ENCODE measurements at regions not wholly inside any gene's neighbourhood (a gene's known extent, or its start where the extent isn't known, plus 50 kb on each side); places are given as distances from the start of the nearest gene placed in this dataset.

- 37 to 58% (median 39%) methylated on average over 5 of the region's 5 CpGs for WGBS, 3 donors
- DNase-seq: no peak
- intact Hi-C loops (cut with DNase I): no loop called here
- no peak for TF ChIP-seq POLR2A (IDR thresholded peaks at IDR 0.05)
- TF ChIP-seq CTCF (IDR thresholded peaks at IDR 0.05): no peak
- no peak for TF ChIP-seq EP300 (IDR thresholded peaks at IDR 0.05)
- Histone ChIP-seq H3K27ac (no peak overlapping the region), H3K4me3 (no peak overlapping the region), H3K27me3 (no peaks in the 10 kb centered on the region), H3K4me1 (ENCODE audit: insufficient read depth) (no peaks in the 10 kb centered on the region), H3K36me3 (no peaks in the 10 kb centered on the region), H3K9me3 (no peaks in the 10 kb centered on the region)
Observed at GRCh38 chr2:125983364-125983763, 672.6 kb upstream of the GYPC start.

GRCh38 chr2:126029316-126029715 lies 626.6 kb upstream of the GYPC start:
- H3K4me1 ChIP-seq (ENCODE audit: insufficient read depth): no peaks in the 10 kb centered on the region
- no peaks in the 10 kb centered on the region for H3K27me3 ChIP-seq
- TF ChIP-seq EP300 (IDR thresholded peaks at IDR 0.05): no peak
- no peak for TF ChIP-seq POLR2A (IDR thresholded peaks at IDR 0.05)
- TF ChIP-seq CTCF (IDR thresholded peaks at IDR 0.05): no peak

GRCh38 chr2:126038861-126039260 lies 617.1 kb upstream of the GYPC start:
- intact Hi-C loops (cut with DNase I): no loop called here
- no peak for DNase-seq
- Histone ChIP-seq H3K27ac (no peak overlapping the region), H3K4me3 (no peak overlapping the region), H3K36me3 (no peaks in the 10 kb centered on the region), H3K4me1 (ENCODE audit: insufficient read depth) (no peaks in the 10 kb centered on the region), H3K27me3 (no peaks in the 10 kb centered on the region), H3K9me3 (no peaks in the 10 kb centered on the region)
- 66 to 77% (median 71%) methylated on average over 2 of the region's 2 CpGs for WGBS, 3 donors
- TF ChIP-seq EP300 (IDR thresholded peaks at IDR 0.05) (no peak), CTCF (IDR thresholded peaks at IDR 0.05) (no peak), POLR2A (IDR thresholded peaks at IDR 0.05) (no peak)

More at GRCh38 chr2:126029316-126029715, 626.6 kb upstream of the GYPC start:
- Histone ChIP-seq H3K36me3 (no peaks in the 10 kb centered on the region), H3K9me3 (no peaks in the 10 kb centered on the region), H3K27ac (no peak overlapping the region), H3K4me3 (no peak overlapping the region)
- no peak for DNase-seq
- intact Hi-C loops (cut with DNase I): no loop called here

GRCh38 chr2:126041391-126042047 lies 614.4 kb upstream of the GYPC start:
- intact Hi-C loops (cut with DNase I): no loop called here
- Histone ChIP-seq H3K9me3 (no peaks in the 10 kb centered on the region), H3K36me3 (no peaks in the 10 kb centered on the region), H3K4me3 (no peak overlapping the region), H3K27me3 (no peaks in the 10 kb centered on the region), H3K4me1 (ENCODE audit: insufficient read depth) (no peaks in the 10 kb centered on the region), H3K27ac (no peak overlapping the region)
- DNase-seq: no peak
- WGBS, 3 donors: 53 to 66% (median 59%) methylated on average over 3 of the region's 3 CpGs
- TF ChIP-seq POLR2A (IDR thresholded peaks at IDR 0.05): no peak

- TF ChIP-seq POLR2A (IDR thresholded peaks at IDR 0.05) (no peak), EP300 (IDR thresholded peaks at IDR 0.05) (no peak), CTCF (IDR thresholded peaks at IDR 0.05) (no peak)
- Histone ChIP-seq H3K27ac (no peak overlapping the region), H3K4me1 (ENCODE audit: insufficient read depth) (no peaks in the 10 kb centered on the region), H3K36me3 (no peaks in the 10 kb centered on the region), H3K27me3 (no peaks in the 10 kb centered on the region), H3K4me3 (no peak overlapping the region), H3K9me3 (no peaks in the 10 kb centered on the region)
- intact Hi-C loops (cut with DNase I): no loop called here
- DNase-seq: no peak
Observed at GRCh38 chr2:126042089-126042488, 613.9 kb upstream of the GYPC start.
